Psoas muscle (tissue), 7 donors: ENCODE measurements at regions not wholly inside any gene's neighbourhood (a gene's known extent, or its start where the extent isn't known, plus 50 kb on each side); places are given as distances from the start of the nearest gene placed in this dataset.

Experiments used
- ATAC-seq, 4 donors: fragments of 200-7000 bp; cut with Tn5 transposase; one replicate each; pipeline ENCODE4 v1.9.1; 2020; ENCODE audit warnings: moderate library complexity in 3 of 4, mild to moderate bottlenecking in 2 of 4
- DNase-seq, 2 donors: peaks; one replicate each; pipeline ENCODE4 v3.0.0-alpha.2; 2020
- H3K27ac ChIP-seq: fragments of 200-600 bp; one replicate; pipeline ENCODE4 v1.8.0; 2022
- H3K27me3 ChIP-seq, 3 donors: fragments of 200-600 bp in 1 of 3; one replicate each; pipeline versions ENCODE4 v1.6.1 to v1.8.0; 2013 to 2022; ENCODE audit warnings: low read length in 2 of 3, mild to moderate bottlenecking in 2 of 3, moderate library complexity in 1 of 3; ENCODE audit not compliant: insufficient read depth in 3 of 3
- H3K36me3 ChIP-seq, 2 donors: fragments of 200-600 bp in 1 of 2; one replicate each; pipeline versions ENCODE4 v1.6.1 to v1.8.0; 2013 to 2022; ENCODE audit warnings: low read depth in 1 of 2, mild to moderate bottlenecking in 1 of 2, moderate library complexity in 1 of 2; ENCODE audit not compliant: insufficient read depth in 1 of 2
- H3K4me1 ChIP-seq: fragments of 200-600 bp; one replicate; pipeline ENCODE4 v1.8.0; 2022
- H3K4me3 ChIP-seq: fragments of 200-600 bp; one replicate; pipeline ENCODE4 v1.8.0; 2022; ENCODE audit warnings: mild to moderate bottlenecking
- H3K9me3 ChIP-seq: fragments of 200-600 bp; one replicate; pipeline ENCODE4 v1.8.0; 2022
- WGBS, 3 donors: extraction: QIAGEN DNeasy Blood & Tissue Kit; methylation state at CpG; one replicate each; pipeline versions ENCODE4 v1.1.6 to v1.1.7; 2013; 5-methylcytosine and 5-hydroxymethylcytosine counted together
- intact Hi-C, 2 donors: fragments of 100-400 bp; cut with DNase I; formaldehyde crosslinking; loops; one replicate each; pipeline versions ENCODE4 v1.11.0 to v1.14.2; 2022
- TF ChIP-seq, protein P1 (sequence below): fragments of 200-600 bp; IDR thresholded peaks from one replicate; pipeline ENCODE4 v1.8.0; 2022; ENCODE audit warnings: antibody characterized with exemption
- donor health status: healthy with polysubstance abuse.
- donor health status: DM: no; HTN: no; CAD: no; lungs with moderate emphysema.
- donor health status: Bipolar disorder and iron deficiency.
- donor health status: healthy.
- donor health status: DM: yes; HTN: yes; CAD: no.
- donor health status: DM: no; HTN: no; CAD: no.
- donor health status: DM: yes; HTN: yes; CAD: no.

- WGBS, 3 donors = 73 to 84% (median 84%) methylated on average over 3 of the region's 3 CpGs
- no peaks in the 10 kb centered on the region for H3K9me3 ChIP-seq
- H3K27me3 ChIP-seq = no peaks in the 10 kb centered on the region
- ATAC-seq = no peak
- no peak overlapping the region for H3K4me3 ChIP-seq
- TF ChIP-seq, protein P1, sequence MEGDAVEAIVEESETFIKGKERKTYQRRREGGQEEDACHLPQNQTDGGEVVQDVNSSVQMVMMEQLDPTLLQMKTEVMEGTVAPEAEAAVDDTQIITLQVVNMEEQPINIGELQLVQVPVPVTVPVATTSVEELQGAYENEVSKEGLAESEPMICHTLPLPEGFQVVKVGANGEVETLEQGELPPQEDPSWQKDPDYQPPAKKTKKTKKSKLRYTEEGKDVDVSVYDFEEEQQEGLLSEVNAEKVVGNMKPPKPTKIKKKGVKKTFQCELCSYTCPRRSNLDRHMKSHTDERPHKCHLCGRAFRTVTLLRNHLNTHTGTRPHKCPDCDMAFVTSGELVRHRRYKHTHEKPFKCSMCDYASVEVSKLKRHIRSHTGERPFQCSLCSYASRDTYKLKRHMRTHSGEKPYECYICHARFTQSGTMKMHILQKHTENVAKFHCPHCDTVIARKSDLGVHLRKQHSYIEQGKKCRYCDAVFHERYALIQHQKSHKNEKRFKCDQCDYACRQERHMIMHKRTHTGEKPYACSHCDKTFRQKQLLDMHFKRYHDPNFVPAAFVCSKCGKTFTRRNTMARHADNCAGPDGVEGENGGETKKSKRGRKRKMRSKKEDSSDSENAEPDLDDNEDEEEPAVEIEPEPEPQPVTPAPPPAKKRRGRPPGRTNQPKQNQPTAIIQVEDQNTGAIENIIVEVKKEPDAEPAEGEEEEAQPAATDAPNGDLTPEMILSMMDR = no peak
- intact Hi-C loops = no loop called here
- H3K27ac ChIP-seq = no peak overlapping the region
- no peaks in the 10 kb centered on the region for H3K36me3 ChIP-seq
- H3K4me1 ChIP-seq = no peaks in the 10 kb centered on the region
- DNase-seq = no peak
Observed at GRCh38 chr17:13104576-13104975, 86.7 kb upstream of the ELAC2 start.

DNA sequence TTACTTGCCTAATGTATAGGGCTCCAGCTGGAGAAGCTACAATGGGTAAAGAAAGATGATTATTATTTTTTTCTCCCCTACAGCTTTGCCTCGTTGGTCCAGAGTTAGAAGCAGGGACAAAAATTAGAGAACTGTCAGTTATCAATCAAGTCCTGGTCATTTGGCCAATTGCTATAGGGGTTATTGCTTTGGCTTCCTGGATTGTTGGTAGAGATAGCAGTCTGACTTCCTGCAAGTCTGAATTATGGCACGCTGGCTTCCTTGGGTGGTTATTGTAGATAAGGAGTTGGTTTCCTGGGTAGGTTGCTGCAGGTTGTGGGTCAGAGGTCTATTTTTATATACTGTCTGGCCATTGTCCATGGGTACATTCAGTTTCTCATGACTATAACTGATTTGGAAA lies 84.7 kb upstream of the ELAC2 start:
- WGBS, 3 donors = 50 to 69% (median 62%) methylated on average over 2 of the region's 2 CpGs
- TF ChIP-seq, protein P1 = no peak
- H3K4me3 ChIP-seq = no peak overlapping the region
- H3K36me3 ChIP-seq = no peaks in the 10 kb centered on the region
- no peak overlapping the region for H3K27ac ChIP-seq
- no peaks in the 10 kb centered on the region for H3K4me1 ChIP-seq
- no peaks in the 10 kb centered on the region for H3K9me3 ChIP-seq
- ATAC-seq (no peak), DNase-seq (no peak)
- intact Hi-C loops = no loop called here
- no peaks in the 10 kb centered on the region for H3K27me3 ChIP-seq

DNA sequence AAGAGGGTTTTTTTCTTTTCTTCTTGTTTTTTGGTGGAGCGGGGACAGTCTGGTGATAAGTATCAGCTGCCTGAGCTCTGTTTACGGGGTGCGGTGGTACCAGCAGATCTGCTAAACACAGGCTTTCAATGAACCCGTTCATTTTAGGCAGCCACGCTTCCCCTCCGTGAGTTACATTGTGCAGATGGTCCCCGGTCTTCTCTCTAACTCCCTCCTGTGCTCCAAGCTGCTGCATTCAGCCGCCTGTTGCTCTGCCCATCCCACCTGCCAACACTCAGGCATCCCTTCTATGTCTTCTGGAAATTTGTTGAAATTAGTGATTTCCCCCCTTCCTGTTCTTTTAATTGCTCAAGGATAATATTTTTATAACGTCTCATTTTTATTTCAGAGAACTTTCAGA lies 82.1 kb upstream of the ELAC2 start:
- 54 to 75% (median 56%) methylated on average over 9 of the region's 9 CpGs for WGBS, 3 donors
- H3K4me1 ChIP-seq = no peaks in the 10 kb centered on the region
- H3K36me3 ChIP-seq = no peaks in the 10 kb centered on the region
- intact Hi-C loops = no loop called here
- DNase-seq (no peak), ATAC-seq (no peak)
- H3K27ac ChIP-seq = no peak overlapping the region
- TF ChIP-seq, protein P1 = no peak
- no peak overlapping the region for H3K4me3 ChIP-seq
- no peaks in the 10 kb centered on the region for H3K27me3 ChIP-seq
- no peaks in the 10 kb centered on the region for H3K9me3 ChIP-seq

GRCh38 chr17:13099089-13099735 lies 81.4 kb upstream of the ELAC2 start:
- intact Hi-C loops = no loop called here
- no peak for ATAC-seq

More at GRCh38 chr17:13099089-13099735, 81.4 kb upstream of the ELAC2 start:
- Histone ChIP-seq H3K27ac (no peak overlapping the region), H3K4me1 (no peaks in the 10 kb centered on the region), H3K9me3 (no peaks in the 10 kb centered on the region), H3K4me3 (no peak overlapping the region), H3K27me3 (no peaks in the 10 kb centered on the region), H3K36me3 (no peaks in the 10 kb centered on the region)
- 53 to 60% (median 60%) methylated on average over 10 of the region's 10 CpGs for WGBS, 3 donors
- DNase-seq = no peak
- TF ChIP-seq, protein P1 = no peak
